ENCODE measurements at regions not wholly inside any gene's neighbourhood (a gene's known extent, or its start where the extent isn't known, plus 50 kb on each side); places are given as distances from the start of the nearest gene placed in this dataset.

- TF ChIP-seq CTCF (conservative IDR thresholded peaks at IDR 0.05) (no peak), EZH2 (IDR thresholded peaks at IDR 0.05; ENCODE audit: low read depth) (no peak)
Observed at GRCh38 chr9:129483415-129484351, 137.2 kb downstream of the C9orf50 start.
